ENCODE measurements at regions not wholly inside any gene's neighbourhood (a gene's known extent, or its start where the extent isn't known, plus 50 kb on each side); places are given as distances from the start of the nearest gene placed in this dataset.
A peak's percentile ranks its signal among the peaks of the same experiment; 100 is the strongest.

- DNase-seq (ENCODE audit: low spot score) = no peak
- intact Hi-C loops (cut with DNase I) = no loop called here
These were observed 82.6 kb upstream of the ANK2 start for GRCh38 chr4:112966701-112967488.

- intact Hi-C loops (cut with DNase I) = no loop called here
- no peak for DNase-seq (ENCODE audit: low spot score)
These were observed 80.8 kb upstream of the ANK2 start for GRCh38 chr4:112968451-112969159.

GRCh38 chr4:112970903-112971302 is 78.5 kb upstream of the ANK2 start:
- DNase-seq (ENCODE audit: low spot score) = no peak
- intact Hi-C loops (cut with DNase I) = no loop called here

- intact Hi-C loops (cut with DNase I) = no loop called here
- DNase-seq (ENCODE audit: low spot score) = no peak
These were observed 75.7 kb upstream of the ANK2 start for GRCh38 chr4:112973750-112974251.

- intact Hi-C loops (cut with DNase I) = no loop called here
- DNase-seq (ENCODE audit: low spot score) = no peak
These were observed 73.7 kb upstream of the ANK2 start for GRCh38 chr4:112975567-112976355.

- peak; percentile 71 for DNase-seq (ENCODE audit: low spot score)
- intact Hi-C loops (cut with DNase I) = no loop called here
These were observed 70.6 kb upstream of the ANK2 start for GRCh38 chr4:112978691-112979472.

- intact Hi-C loops (cut with DNase I) = no loop called here
- peak; percentile 76 for DNase-seq (ENCODE audit: low spot score)
These were observed 69.5 kb upstream of the ANK2 start for GRCh38 chr4:112979881-112980421.

GRCh38 chr4:112982680-112983079 is 66.8 kb upstream of the ANK2 start:
- intact Hi-C loops (cut with DNase I) = no loop called here

GRCh38 chr4:112994732-112995464 is 54.6 kb upstream of the ANK2 start:
- intact Hi-C loops (cut with DNase I) = no loop called here

More at GRCh38 chr4:112982680-112983079, 66.8 kb upstream of the ANK2 start:
- no peak for DNase-seq (ENCODE audit: low spot score)

More at GRCh38 chr4:112994732-112995464, 54.6 kb upstream of the ANK2 start:
- no peak for DNase-seq (ENCODE audit: low spot score)

Measured in posterior vena cava (tissue), 2 donors.